Dendritic cell treated with granulocyte-macrophage colony-stimulating factor and Interleukin-4, amounts not matched to agents 40 ng/mL and 50 ng/mL, for 4 days (primary cell): ENCODE measurements at regions not wholly inside any gene's neighbourhood (a gene's known extent, or its start where the extent isn't known, plus 50 kb on each side); places are given as distances from the start of the nearest gene placed in this dataset.

Experiments
- H3K27ac Mint-ChIP-seq: one replicate; pipeline ENCODE4 v1.8.0; 2022; ENCODE audit warnings: mild to moderate bottlenecking, mixed read lengths
- H3K27me3 Mint-ChIP-seq: one replicate; pipeline ENCODE4 v1.8.0; 2022; ENCODE audit warnings: mild to moderate bottlenecking, mixed read lengths
- H3K36me3 Mint-ChIP-seq: one replicate; pipeline ENCODE4 v1.8.0; 2022; ENCODE audit warnings: low read depth, mixed read lengths
- H3K4me1 Mint-ChIP-seq: one replicate; pipeline ENCODE4 v1.8.0; 2022; ENCODE audit warnings: low read depth, mixed read lengths
- H3K4me3 Mint-ChIP-seq: one replicate; pipeline ENCODE4 v1.8.0; 2022; ENCODE audit warnings: mild to moderate bottlenecking, moderate library complexity, mixed read lengths
- H3K9me3 Mint-ChIP-seq: one replicate; pipeline ENCODE4 v1.8.0; 2022; ENCODE audit warnings: mixed read lengths
- intact Hi-C: fragments of 100-400 bp; cut with micrococcal nuclease; formaldehyde crosslinking; loops from one replicate; pipeline ENCODE4 v1.15.0; 2022

DNA sequence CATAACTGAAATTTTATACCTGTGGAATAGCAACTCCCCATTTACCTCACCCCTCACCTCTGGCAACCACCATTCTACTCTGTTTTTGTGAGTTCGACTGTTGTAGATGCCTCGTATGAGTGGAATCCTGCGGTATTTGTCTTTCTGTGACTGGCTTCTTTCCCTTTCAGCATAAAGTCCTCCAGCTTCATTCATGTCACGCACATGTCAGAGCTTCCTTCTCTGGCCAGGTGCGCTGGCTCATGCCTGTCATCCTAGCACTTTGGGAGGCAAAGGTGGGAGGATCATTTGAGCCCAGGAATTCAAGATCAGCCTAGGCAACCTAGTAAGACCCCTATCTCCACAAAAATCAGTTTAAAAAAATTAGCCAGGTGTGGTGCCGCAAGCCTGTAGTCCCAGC, 278.4 kb downstream of the PARN start:
- Mint-ChIP-seq H3K4me3 (no peak overlapping the region), H3K4me1 (peaks cover 11% of the 10 kb centered on the region), H3K27me3 (peaks cover 45% of the 10 kb centered on the region), H3K9me3 (peaks cover under 1% of the 10 kb centered on the region), H3K27ac (no peak overlapping the region), H3K36me3 (no peaks in the 10 kb centered on the region)
- intact Hi-C loops, result no loop called here

DNA sequence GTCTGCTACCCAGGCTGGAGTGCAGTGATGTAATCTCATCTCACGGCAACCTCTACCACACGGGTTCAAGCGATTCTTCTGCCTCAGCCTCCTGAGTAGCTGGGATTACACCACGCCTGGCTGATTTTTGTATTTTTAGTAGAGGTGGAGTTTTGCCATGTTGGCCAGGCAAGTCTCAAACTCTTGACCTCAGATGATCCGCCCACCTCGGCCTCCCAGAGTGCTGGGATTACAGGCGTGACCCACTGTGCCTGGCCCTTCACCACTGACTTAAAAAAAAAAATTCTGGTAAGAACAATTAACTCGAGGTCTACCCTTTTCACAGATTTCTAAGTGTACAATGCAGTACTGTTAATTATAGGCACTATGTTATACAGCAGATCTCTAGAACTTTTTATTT, 279.4 kb downstream of the PARN start:
- intact Hi-C loops, result no loop called here
- no peak overlapping the region for H3K27ac Mint-ChIP-seq
- H3K4me3 Mint-ChIP-seq, result no peak overlapping the region
- peaks cover 47% of the 10 kb centered on the region for H3K27me3 Mint-ChIP-seq
- no peaks in the 10 kb centered on the region for H3K36me3 Mint-ChIP-seq
- peaks cover 11% of the 10 kb centered on the region for H3K4me1 Mint-ChIP-seq
- H3K9me3 Mint-ChIP-seq, result peaks cover 9% of the 10 kb centered on the region

DNA sequence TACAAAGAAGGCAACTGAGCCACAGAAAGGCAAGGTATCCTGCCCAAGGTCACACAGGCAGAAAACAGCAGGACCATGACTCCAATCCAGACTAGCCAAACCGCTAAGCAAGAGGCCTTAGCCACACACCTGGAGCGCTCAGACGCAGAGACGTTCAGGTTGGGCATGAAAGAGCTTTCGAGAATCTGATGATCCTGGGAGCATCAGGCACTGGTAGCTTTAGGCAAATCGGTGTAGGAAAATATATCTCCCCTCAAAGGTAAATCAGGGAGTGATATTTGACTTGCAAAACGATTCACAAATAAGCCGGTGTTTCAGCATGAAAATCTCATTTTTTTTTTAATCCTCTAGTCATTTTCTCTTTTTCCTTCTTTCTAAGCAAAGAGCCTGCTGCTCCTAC, 279.0 kb downstream of the MRTFB start:
- no peaks in the 10 kb centered on the region for H3K36me3 Mint-ChIP-seq
- peaks cover 49% of the 10 kb centered on the region for H3K27me3 Mint-ChIP-seq
- intact Hi-C loops, result no loop called here
- no peak overlapping the region for H3K27ac Mint-ChIP-seq
- peaks cover 9% of the 10 kb centered on the region for H3K9me3 Mint-ChIP-seq
- H3K4me3 Mint-ChIP-seq, result no peak overlapping the region
- peaks cover 5% of the 10 kb centered on the region for H3K4me1 Mint-ChIP-seq

DNA sequence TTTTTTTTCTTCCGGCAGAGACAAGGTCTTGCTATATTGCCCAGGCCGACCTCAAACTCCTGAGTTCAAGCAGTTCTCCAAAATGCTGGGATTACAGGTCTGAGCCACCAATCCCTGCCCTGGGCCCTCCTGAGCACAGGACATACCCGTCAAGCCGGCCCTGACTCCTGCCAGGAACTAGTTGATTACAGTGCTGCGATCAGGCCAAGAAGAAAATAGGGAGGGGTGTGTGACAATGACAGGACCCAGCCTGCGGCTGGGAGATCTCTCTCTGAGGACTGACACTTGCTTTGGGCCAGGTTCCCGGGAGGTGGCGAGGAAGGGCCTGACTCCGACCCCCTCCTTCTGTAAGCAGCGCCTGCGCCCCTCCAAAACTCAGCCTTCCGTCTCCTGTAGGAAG, 276.6 kb downstream of the MRTFB start:
- Mint-ChIP-seq H3K9me3 (peaks cover 9% of the 10 kb centered on the region), H3K27me3 (peaks cover 58% of the 10 kb centered on the region), H3K4me1 (no peaks in the 10 kb centered on the region), H3K4me3 (no peak overlapping the region), H3K27ac (no peak overlapping the region), H3K36me3 (no peaks in the 10 kb centered on the region)
- intact Hi-C loops, result no loop called here

DNA sequence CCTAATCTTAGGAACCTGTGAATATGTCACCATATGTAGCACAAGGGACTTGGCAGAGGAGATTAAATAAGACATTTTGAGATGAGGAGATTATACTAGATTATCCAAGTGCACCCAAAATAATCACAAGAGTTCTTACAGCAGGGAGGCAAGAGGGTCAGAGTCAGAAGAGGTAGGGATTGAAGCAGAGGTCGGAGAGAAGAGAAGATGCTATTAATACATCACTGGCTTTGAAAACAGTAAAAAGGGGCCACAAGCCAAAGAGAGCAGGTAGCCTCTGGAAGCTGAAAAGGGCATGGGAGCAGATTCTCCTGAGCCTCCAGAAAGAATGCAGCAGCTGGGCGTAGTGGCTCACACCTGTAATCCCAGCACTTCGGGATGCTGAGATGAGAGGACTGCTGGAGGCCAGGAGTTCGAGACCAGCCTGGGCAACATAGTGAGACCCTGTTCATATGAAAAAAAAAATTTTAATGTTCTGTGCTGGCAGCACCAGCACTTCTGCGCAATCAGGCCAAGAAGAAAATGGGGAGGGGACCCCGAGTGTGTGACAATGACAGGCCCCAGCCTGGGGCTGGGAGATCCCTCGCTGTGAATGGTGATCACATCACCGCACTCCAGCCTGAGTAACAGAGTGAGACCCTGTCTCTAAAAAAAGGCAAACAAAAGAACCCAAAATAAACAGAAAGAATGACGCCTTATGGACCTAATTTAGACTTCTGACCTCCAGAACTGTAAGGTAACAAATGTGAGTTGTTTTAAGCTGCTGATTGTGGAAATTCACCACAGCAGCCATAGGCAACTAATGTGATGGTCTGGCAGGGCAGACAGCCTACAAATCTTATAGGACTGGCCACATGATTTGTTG, 275.4 kb downstream of the MRTFB start:
- intact Hi-C loops, result no loop called here
- Mint-ChIP-seq H3K36me3 (no peaks in the 10 kb centered on the region), H3K27ac (no peak overlapping the region), H3K27me3 (peaks cover 59% of the 10 kb centered on the region), H3K9me3 (peaks cover 9% of the 10 kb centered on the region), H3K4me1 (no peaks in the 10 kb centered on the region), H3K4me3 (no peak overlapping the region)

DNA sequence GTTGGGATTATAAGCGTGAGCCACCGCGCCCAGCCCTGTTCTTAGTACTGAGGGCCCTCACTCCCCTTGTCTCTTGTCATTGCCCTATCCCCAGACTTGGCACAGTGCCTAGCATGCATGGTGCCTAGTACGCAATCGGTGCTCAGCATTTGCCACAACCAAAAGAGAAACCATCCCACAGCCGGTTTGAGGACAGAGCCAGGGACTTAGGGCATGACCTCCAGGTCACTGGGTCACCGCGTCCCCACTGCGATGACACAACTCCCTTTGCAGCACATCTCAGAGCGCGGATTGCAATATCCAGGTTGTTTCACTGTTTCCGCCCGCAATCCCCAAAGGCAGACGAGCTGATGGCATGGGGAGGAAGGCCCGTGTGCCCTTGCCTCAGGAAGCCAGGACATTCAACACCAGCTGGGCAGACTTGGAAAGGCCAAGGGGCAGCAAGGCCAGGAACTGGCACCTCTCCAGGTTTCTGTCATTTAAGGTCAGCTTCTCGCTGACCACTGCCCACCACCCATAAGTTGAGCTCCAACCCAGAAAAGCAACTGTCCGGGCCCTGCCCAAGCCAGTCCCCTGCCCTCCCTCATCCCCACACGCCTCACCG, 274.5 kb downstream of the MRTFB start:
- Mint-ChIP-seq H3K36me3 (no peaks in the 10 kb centered on the region), H3K4me1 (no peaks in the 10 kb centered on the region)

DNA sequence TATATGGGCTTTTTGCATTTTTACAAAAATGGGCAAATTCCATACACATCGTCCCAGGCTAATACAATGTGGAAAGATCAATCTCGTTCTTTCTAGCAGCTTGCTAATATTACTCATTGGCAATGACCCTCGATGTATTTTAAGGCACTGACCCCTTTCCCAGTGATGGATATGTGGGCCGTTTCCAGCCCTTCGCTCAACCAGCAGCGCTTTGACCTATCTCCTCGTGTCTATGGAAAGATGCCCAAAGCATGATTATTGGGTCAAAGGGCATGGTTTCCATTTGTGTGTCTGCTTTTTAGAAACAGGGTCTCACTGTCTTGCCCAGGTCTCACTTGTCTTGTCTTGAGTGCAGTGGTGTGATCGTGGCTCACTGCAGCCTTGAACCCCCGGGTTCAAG, 273.8 kb downstream of the MRTFB start:
- Mint-ChIP-seq H3K36me3 (no peaks in the 10 kb centered on the region), H3K4me3 (no peak overlapping the region), H3K9me3 (peaks cover 9% of the 10 kb centered on the region), H3K27me3 (peaks cover 55% of the 10 kb centered on the region), H3K4me1 (no peaks in the 10 kb centered on the region), H3K27ac (no peak overlapping the region)
- intact Hi-C loops, result no loop called here

More for the DNA sequence above, 274.5 kb downstream of the MRTFB start:
- intact Hi-C loops, result no loop called here
- peaks cover 57% of the 10 kb centered on the region for H3K27me3 Mint-ChIP-seq
- no peak overlapping the region for H3K4me3 Mint-ChIP-seq
- peaks cover 9% of the 10 kb centered on the region for H3K9me3 Mint-ChIP-seq
- no peak overlapping the region for H3K27ac Mint-ChIP-seq

DNA sequence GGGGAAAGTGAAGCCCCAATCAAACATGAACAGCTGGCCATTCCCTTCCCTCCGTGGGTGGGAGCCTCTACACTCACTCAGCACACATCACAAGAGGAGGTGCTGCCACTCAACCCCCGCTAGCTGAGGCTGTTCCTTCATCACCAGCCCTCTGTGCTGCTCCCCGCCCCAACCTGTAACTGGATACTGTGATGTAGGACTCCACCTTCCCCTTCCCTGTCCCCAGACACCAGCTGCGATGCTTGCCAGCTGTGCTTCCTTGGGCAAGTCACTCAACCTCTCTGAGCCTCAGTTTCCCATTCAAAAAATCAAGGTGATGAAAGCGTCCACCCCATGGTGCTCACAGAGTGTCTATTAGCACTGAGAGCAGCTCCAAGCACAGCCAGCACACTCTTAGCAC, 273.2 kb downstream of the MRTFB start:
- H3K4me1 Mint-ChIP-seq, result no peaks in the 10 kb centered on the region
- no peaks in the 10 kb centered on the region for H3K36me3 Mint-ChIP-seq
- H3K4me3 Mint-ChIP-seq, result no peak overlapping the region
- intact Hi-C loops, result no loop called here
- H3K27me3 Mint-ChIP-seq, result peaks cover 56% of the 10 kb centered on the region
- H3K9me3 Mint-ChIP-seq, result peaks cover 9% of the 10 kb centered on the region
- no peak overlapping the region for H3K27ac Mint-ChIP-seq

DNA sequence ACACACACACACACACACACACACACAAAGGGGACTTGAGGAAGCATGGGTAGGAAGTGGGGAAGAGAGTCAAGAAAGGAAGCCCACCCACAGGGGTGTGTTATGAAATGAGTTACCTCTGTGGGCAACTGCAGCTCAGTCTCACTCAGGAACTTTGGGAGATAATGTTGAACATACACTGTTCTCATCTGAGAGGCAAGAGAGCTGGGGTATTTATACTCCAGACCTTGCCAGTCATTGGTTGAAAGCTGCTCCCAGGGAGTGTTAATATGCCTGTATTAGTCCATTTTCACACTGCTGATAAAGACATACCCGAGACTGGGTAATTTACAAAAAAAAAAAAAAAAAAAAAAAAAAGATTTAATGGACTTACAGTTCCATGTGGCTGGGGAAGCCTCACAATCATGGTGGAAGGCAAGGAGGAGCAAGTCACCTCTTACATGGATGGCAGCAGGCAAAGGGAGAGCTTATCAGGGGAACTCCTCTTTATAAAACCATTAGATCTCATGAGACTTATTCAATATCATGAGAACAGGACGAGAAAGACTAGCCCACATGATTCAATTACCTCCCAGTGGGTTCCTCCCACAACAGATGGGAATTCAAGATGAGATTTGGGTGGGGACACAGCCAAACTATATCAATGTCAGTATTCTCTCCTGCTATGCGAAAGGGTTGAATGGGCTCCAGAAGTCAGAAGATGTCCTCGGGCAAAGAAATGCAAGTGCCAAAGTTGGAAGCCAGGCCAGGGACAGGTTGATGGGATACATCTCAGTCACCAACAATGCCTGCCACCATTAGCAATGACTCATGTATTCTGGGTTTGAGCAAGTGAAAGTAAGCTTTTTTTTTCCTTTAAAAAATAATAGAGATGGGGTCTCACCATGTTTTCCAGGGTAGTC, 270.5 kb downstream of the MRTFB start:
- intact Hi-C loops, result no loop called here
- no peaks in the 10 kb centered on the region for H3K4me1 Mint-ChIP-seq
- peaks cover 8% of the 10 kb centered on the region for H3K9me3 Mint-ChIP-seq
- H3K36me3 Mint-ChIP-seq, result no peaks in the 10 kb centered on the region
- no peak overlapping the region for H3K4me3 Mint-ChIP-seq
- peaks cover 50% of the 10 kb centered on the region for H3K27me3 Mint-ChIP-seq
- no peak overlapping the region for H3K27ac Mint-ChIP-seq

DNA sequence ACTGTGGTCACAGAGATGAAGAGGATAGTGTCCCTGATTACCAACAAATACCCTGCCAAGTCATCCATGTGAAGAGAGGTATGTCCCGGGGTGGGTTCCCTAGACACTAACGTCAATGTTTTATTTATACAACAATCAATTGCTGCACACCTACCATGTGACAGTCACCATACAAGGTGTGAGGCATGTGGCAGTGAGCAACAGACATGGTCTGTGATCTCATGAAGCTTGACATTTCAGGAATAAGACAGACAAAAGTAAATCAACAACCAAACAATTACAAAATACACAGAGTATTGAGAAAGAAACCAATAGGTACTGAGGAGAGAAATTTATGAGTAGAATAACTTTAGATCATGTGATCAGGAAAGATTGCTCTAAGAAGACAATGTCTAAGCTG, 268.6 kb downstream of the MRTFB start:
- intact Hi-C loops, result no loop called here
- H3K9me3 Mint-ChIP-seq, result peaks cover 7% of the 10 kb centered on the region
- H3K27ac Mint-ChIP-seq, result no peak overlapping the region
- H3K27me3 Mint-ChIP-seq, result peaks cover 48% of the 10 kb centered on the region
- no peaks in the 10 kb centered on the region for H3K36me3 Mint-ChIP-seq
- no peaks in the 10 kb centered on the region for H3K4me1 Mint-ChIP-seq
- H3K4me3 Mint-ChIP-seq, result no peak overlapping the region

DNA sequence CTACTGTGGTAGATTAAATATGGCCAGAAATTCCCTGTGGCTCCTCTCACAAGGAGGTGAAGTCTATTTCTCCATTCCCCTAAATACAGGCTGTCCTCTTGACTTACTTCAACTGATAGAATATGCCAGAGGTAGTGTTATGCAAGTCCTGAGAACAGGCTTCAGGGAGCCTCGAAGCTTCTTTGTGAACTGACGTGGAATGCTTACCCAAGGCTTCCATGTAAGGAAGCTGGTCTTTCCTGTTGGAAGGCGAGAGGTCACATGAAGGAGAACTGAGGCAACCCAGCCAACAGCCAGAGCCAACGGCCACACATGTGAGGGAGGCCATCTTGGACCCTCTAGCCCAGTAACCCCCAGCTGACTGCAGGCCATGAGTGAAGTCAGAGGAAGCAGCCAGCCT, 267.9 kb downstream of the MRTFB start:
- intact Hi-C loops, result no loop called here
- Mint-ChIP-seq H3K27ac (no peak overlapping the region), H3K9me3 (peaks cover 7% of the 10 kb centered on the region), H3K36me3 (no peaks in the 10 kb centered on the region), H3K4me3 (no peak overlapping the region), H3K4me1 (no peaks in the 10 kb centered on the region), H3K27me3 (peaks cover 47% of the 10 kb centered on the region)

DNA sequence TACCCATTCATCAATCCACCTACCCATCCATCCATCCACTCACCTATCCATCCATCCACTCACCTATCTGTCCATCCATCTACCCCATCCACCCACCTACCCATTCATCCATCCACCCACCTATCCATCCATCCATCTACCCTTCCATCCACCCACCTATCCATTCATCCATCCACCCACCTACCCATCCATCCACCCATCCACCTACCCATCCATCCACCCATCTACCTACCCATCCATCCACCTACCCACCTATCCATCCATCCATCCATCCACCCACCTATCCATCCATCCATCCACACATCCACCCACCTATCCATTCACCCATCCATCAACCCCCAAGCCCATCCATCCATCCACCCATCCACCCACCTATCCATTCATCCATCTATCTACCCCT, 267.1 kb downstream of the MRTFB start:
- intact Hi-C loops, result no loop called here
- H3K36me3 Mint-ChIP-seq, result no peaks in the 10 kb centered on the region
- H3K9me3 Mint-ChIP-seq, result peaks cover 7% of the 10 kb centered on the region
- H3K4me1 Mint-ChIP-seq, result no peaks in the 10 kb centered on the region
- H3K27ac Mint-ChIP-seq, result no peak overlapping the region
- H3K4me3 Mint-ChIP-seq, result no peak overlapping the region
- peaks cover 45% of the 10 kb centered on the region for H3K27me3 Mint-ChIP-seq

DNA sequence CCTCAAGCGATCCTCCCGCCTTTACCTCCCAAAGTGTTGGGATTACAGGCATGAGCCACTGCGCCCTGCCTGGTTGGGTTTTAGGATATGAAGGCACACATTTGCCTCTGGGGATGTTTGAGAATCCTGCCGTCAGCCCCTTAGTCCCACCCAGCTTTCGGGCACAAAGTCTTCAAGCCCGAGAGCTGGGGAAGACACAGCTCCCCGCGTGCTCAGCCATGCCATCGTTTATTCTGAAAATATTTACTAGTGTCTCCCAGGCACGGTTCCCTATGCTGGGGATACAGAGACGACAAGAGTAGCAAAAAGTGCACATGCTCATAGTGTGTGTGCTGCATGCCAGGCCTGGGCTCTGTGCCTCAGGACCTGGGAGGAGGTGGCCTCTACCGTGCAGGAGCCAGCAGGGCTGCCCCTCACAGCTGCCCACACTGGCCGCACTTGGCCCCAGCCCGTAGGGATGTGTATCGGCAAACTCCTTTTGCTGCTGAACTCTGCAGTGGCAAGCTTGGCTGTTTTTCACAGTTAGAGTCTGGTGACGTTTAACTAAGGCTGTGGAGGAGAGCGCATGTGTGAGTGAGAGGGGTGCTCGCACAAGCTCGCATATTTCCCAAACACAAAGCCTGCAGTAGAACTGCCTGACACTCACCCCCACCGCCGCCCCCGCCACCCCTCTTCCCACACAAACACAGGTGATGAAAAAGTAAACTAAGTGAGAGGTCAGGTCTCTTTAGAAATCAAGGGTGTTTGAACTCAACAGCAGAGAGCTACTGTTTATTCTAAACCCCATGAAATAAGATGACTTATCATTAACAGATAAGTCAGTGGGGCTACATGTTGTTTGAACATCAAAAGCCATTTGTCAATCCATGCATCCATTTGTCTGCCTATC, 266.4 kb downstream of the MRTFB start:
- H3K27ac Mint-ChIP-seq, result no peak overlapping the region
- H3K27me3 Mint-ChIP-seq, result peaks cover 45% of the 10 kb centered on the region
- H3K9me3 Mint-ChIP-seq, result peaks cover 7% of the 10 kb centered on the region
- no peaks in the 10 kb centered on the region for H3K36me3 Mint-ChIP-seq
- H3K4me1 Mint-ChIP-seq, result no peaks in the 10 kb centered on the region
- intact Hi-C loops, result no loop called here
- H3K4me3 Mint-ChIP-seq, result no peak overlapping the region
